Left lung (tissue), 4 donors: ENCODE measurements at regions not wholly inside any gene's neighbourhood (a gene's known extent, or its start where the extent isn't known, plus 50 kb on each side); places are given as distances from the start of the nearest gene placed in this dataset.
A peak's percentile ranks its signal among the peaks of the same experiment; 100 is the strongest.

Experiments used
- ATAC-seq: fragments of 200-7000 bp; cut with Tn5 transposase; one replicate; pipeline ENCODE4 v1.9.1; 2020; ENCODE audit warnings: moderate library complexity
- DNase-seq, 4 donors: peaks; one replicate each; pipeline ENCODE4 v3.0.0-alpha.2; 2013 to 2020
- H3K27ac ChIP-seq, 2 donors: fragments of 200-600 bp; sonication (generic) in 1 of 2; one replicate each; pipeline versions ENCODE4 v1.5.0 to v1.8.0; 2020 to 2021
- H3K27me3 ChIP-seq, 2 donors: fragments of 200-600 bp; sonication (generic) in 1 of 2; one replicate each; pipeline versions ENCODE4 v1.5.0 to v1.8.0; 2020 to 2021
- H3K36me3 ChIP-seq, 2 donors: fragments of 200-600 bp; sonication (generic) in 1 of 2; one replicate each; pipeline versions ENCODE4 v1.5.0 to v1.8.0; 2020 to 2021
- H3K4me1 ChIP-seq, 2 donors: fragments of 200-600 bp; one replicate each; pipeline ENCODE4 v1.8.0; 2021
- H3K4me3 ChIP-seq, 2 donors: fragments of 200-600 bp; sonication (generic) in 1 of 2; one replicate each; pipeline versions ENCODE4 v1.5.0 to v1.8.0; 2020 to 2021; ENCODE audit warnings: mild to moderate bottlenecking in 1 of 2
- H3K9me3 ChIP-seq, 2 donors: fragments of 200-600 bp; sonication (generic) in 1 of 2; one replicate each; pipeline versions ENCODE4 v1.5.0 to v1.8.0; 2020 to 2021
- intact Hi-C, 2 donors: fragments of 100-400 bp; cut with DNase I; formaldehyde crosslinking; loops; one replicate each; pipeline versions ENCODE4 v1.11.2 to v1.14.2; 2022
- TF ChIP-seq, protein P1 (sequence below), 2 donors: fragments of 200-600 bp; sonication (generic) in 1 of 2; IDR thresholded peaks; one replicate each; pipeline versions ENCODE4 v1.5.0 to v1.8.0; 2021; ENCODE audit warnings: antibody characterized with exemption in 2 of 2
- donor health status: DM: no; HTN: yes; CAD: no.
- donor health status: DM: no; HTN: no; CAD: no.

GRCh38 chr13:109919715-109920375 lies 133.5 kb upstream of the IRS2 start:
- intact Hi-C loops = no loop called here
- DNase-seq (no peak), ATAC-seq (no peak)
- Histone ChIP-seq H3K36me3 (no peaks in the 10 kb centered on the region), H3K4me1 (no peaks in the 10 kb centered on the region), H3K27me3 (no peaks in the 10 kb centered on the region), H3K4me3 (no peak overlapping the region), H3K9me3 (no peaks in the 10 kb centered on the region), H3K27ac (no peak overlapping the region)
- TF ChIP-seq, protein P1, sequence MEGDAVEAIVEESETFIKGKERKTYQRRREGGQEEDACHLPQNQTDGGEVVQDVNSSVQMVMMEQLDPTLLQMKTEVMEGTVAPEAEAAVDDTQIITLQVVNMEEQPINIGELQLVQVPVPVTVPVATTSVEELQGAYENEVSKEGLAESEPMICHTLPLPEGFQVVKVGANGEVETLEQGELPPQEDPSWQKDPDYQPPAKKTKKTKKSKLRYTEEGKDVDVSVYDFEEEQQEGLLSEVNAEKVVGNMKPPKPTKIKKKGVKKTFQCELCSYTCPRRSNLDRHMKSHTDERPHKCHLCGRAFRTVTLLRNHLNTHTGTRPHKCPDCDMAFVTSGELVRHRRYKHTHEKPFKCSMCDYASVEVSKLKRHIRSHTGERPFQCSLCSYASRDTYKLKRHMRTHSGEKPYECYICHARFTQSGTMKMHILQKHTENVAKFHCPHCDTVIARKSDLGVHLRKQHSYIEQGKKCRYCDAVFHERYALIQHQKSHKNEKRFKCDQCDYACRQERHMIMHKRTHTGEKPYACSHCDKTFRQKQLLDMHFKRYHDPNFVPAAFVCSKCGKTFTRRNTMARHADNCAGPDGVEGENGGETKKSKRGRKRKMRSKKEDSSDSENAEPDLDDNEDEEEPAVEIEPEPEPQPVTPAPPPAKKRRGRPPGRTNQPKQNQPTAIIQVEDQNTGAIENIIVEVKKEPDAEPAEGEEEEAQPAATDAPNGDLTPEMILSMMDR (IDR thresholded peaks at IDR 0.05) = no peak

- Histone ChIP-seq H3K4me3 (no peak overlapping the region), H3K9me3 (no peaks in the 10 kb centered on the region), H3K36me3 (no peaks in the 10 kb centered on the region), H3K27me3 (no peaks in the 10 kb centered on the region), H3K4me1 (no peaks in the 10 kb centered on the region), H3K27ac (no peak overlapping the region)
- TF ChIP-seq, protein P1 (IDR thresholded peaks at IDR 0.05) = no peak
- intact Hi-C loops = no loop called here
- no peak for DNase-seq
- ATAC-seq = no peak
Measured at GRCh38 chr13:109918179-109918711, 131.9 kb upstream of the IRS2 start.

- Histone ChIP-seq H3K9me3 (no peaks in the 10 kb centered on the region), H3K4me3 (no peak overlapping the region), H3K4me1 (no peaks in the 10 kb centered on the region), H3K27ac (no peak overlapping the region), H3K27me3 (no peaks in the 10 kb centered on the region), H3K36me3 (no peaks in the 10 kb centered on the region)
- intact Hi-C loops = no loop called here
- TF ChIP-seq, protein P1 (IDR thresholded peaks at IDR 0.05) = no peak
- DNase-seq (no peak), ATAC-seq (no peak)
Measured at GRCh38 chr13:109917422-109917821, 131.0 kb upstream of the IRS2 start.

DNA sequence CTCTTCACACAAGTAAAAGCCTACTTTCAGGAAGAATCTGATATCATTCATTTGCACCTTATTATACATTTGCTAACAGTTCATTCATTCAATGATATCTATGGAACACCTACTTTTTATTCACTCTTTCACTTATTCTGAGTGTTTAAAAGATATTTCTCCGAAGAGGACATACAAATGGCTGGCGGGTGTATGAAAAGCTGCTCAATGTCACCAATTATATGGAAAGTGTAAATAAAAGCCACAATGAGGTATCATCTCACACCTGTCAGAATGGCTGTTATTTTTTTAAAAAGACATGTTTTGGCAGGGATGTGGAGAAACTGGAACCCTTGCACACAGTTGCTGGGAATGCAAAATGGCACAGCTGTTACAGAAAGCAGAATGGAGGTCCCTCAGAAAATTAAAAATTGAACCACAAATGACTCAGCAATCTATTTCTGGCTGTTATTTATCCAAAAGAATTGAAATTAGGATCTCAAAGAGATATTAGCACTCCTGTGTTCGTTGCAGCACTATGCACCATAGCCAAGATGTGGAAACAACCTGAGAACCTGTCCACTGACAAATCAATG lies 127.6 kb upstream of the IRS2 start:
- intact Hi-C loops = no loop called here
- ATAC-seq (no peak), DNase-seq (peak in 1 of 4 donors; percentile 26)
- peaks cover 0 to 8% of the 10 kb centered on the region in 2 donors for H3K9me3 ChIP-seq
- TF ChIP-seq, protein P1 (IDR thresholded peaks at IDR 0.05) = no peak
- no peaks in the 10 kb centered on the region for H3K27me3 ChIP-seq
- no peak overlapping the region for H3K27ac ChIP-seq
- H3K4me3 ChIP-seq = no peak overlapping the region
- no peaks in the 10 kb centered on the region for H3K36me3 ChIP-seq
- H3K4me1 ChIP-seq = no peaks in the 10 kb centered on the region

GRCh38 chr13:109913186-109913585 lies 126.8 kb upstream of the IRS2 start:
- H3K9me3 ChIP-seq = peaks cover 0 to 13% of the 10 kb centered on the region in 2 donors
- no peak for ATAC-seq
- H3K36me3 ChIP-seq = no peaks in the 10 kb centered on the region
- no peaks in the 10 kb centered on the region for H3K4me1 ChIP-seq
- TF ChIP-seq, protein P1 (IDR thresholded peaks at IDR 0.05) = no peak
- H3K27me3 ChIP-seq = no peaks in the 10 kb centered on the region
- H3K4me3 ChIP-seq = no peak overlapping the region
- DNase-seq = no peak
- intact Hi-C loops = no loop called here
- H3K27ac ChIP-seq = no peak overlapping the region
